ENCODE measurements at regions not wholly inside any gene's neighbourhood (a gene's known extent, or its start where the extent isn't known, plus 50 kb on each side); places are given as distances from the start of the nearest gene placed in this dataset.

DNA sequence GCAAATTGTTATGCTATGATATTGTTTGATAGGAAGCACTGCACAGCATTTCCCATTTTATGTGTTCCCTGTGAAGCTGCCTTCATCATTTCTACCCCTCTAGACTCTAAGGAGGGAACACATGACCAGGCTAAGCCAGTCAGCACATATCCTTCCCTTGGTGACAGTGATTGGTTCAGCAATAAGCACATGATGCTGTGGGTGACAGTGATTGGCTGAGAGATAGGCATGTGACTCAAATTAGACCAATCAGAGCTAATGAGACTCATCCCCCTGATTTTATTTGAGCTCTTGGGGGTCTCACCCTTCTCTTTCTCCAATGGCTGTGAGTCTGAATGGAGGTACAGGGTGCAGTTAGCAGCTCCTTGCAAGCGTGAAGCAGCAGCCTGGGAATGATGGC, 195.2 kb downstream of the NUAK1 start:
- no peak for TF ChIP-seq POLR2A (IDR thresholded peaks at IDR 0.05)
- TF ChIP-seq, protein P1, sequence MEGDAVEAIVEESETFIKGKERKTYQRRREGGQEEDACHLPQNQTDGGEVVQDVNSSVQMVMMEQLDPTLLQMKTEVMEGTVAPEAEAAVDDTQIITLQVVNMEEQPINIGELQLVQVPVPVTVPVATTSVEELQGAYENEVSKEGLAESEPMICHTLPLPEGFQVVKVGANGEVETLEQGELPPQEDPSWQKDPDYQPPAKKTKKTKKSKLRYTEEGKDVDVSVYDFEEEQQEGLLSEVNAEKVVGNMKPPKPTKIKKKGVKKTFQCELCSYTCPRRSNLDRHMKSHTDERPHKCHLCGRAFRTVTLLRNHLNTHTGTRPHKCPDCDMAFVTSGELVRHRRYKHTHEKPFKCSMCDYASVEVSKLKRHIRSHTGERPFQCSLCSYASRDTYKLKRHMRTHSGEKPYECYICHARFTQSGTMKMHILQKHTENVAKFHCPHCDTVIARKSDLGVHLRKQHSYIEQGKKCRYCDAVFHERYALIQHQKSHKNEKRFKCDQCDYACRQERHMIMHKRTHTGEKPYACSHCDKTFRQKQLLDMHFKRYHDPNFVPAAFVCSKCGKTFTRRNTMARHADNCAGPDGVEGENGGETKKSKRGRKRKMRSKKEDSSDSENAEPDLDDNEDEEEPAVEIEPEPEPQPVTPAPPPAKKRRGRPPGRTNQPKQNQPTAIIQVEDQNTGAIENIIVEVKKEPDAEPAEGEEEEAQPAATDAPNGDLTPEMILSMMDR (IDR thresholded peaks at IDR 0.05): no peak
